ENCODE measurements at regions not wholly inside any gene's neighbourhood (a gene's known extent, or its start where the extent isn't known, plus 50 kb on each side); places are given as distances from the start of the nearest gene placed in this dataset.

DNA sequence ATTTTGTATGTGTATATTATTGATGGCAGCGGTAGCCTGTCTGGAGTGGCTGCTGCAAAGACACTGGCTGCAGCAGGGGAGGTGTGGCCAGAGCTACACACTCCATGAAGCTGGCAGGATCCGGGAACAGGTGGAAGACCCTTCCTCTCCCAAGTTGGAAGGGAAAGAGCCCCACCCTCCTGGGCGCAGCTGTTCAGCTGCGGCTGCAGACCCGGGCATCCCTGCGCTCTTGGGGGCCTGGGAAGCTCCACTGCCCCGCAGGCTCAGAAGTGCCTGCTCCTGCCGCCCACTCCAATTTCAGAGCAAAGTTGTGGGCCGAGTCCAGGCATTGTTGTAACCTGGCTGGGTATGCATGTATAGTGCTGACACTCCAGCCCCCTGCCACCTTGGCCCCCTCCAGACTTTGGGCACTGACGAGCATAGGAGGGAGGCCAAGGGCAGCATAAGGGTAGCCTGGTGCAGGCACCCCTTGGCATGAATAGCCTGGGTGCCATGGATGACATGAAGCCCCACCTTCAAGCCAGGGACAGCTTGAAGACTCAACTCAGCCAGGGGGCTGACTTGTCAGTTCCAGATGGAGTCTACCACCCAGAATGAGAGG lies 90.7 kb upstream of the TMEM168 start:
- DNase-seq: no peak

DNA sequence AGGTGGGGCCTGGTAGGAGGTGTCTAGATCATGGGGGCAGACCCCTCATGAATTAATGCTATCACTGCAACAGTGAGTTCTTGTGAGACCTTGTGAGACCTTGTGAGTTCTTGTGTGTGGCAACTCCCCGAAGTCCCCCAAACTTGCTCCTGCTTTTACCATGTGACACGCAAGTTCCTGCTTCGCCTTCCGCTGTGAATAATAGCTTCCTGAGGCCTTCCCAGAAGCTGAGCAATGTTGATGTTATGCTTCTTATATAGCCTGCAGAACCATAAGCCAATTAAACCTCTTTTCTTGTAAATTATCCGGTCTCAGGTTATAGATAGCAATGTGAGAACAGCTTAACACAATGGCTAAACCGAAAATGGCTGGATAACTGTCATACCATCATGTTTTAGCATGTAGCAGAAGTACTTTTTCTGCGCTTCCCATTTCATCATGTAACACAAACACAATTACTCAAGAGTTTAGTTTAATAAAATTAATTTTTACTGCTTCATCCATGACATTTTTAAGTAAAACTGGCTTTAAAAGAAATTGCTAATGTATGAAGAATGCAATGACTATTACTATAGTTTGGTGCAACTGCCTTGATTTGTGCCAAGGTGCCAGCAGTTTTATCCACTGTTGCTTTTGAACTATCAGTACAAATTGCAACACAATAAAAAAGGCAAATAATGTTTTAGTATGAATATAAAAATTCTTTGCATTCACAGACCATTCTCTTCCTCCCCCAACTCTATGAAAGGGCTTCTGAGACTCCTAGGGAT lies 87.7 kb upstream of the TMEM168 start:
- DNase-seq: no peak

DNA sequence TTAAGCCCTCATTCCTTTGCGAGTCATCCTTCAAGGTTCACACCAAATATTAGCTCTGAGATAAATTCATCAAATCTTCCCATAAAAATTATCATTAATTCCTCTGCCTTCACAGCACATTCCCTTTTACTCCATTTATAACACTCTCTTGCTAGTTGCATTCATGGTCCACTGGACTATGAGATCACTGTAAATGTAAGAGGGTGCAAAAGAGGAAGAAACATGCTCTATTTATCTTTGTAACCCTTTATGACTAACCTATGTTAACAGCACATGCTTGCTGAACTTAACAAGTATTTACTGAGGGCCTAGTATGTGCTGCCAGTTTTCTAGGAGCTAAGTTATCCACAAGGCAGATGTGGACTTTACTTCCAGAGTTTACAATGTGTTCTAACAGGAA lies 86.7 kb upstream of the TMEM168 start:
- DNase-seq: no peak

DNA sequence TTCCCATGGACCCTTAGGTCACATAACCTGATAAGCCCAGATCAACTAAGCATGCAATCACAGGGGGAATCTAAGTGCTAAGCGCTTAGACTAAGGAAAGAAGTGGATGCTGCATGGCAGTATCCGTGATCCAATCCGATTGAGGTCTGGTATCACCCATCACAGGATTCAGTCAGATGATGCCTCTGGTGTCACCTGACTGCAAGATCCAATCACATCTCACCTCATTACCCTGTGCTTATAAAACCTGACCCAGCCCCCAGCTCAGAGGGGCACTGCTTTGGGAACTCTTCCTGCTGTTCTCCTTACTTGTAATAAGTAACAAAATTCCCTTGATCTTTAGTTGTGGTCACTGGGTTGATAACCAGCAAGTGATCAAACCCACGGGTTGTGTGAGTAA lies 84.7 kb upstream of the TMEM168 start:
- no peak for DNase-seq

DNA sequence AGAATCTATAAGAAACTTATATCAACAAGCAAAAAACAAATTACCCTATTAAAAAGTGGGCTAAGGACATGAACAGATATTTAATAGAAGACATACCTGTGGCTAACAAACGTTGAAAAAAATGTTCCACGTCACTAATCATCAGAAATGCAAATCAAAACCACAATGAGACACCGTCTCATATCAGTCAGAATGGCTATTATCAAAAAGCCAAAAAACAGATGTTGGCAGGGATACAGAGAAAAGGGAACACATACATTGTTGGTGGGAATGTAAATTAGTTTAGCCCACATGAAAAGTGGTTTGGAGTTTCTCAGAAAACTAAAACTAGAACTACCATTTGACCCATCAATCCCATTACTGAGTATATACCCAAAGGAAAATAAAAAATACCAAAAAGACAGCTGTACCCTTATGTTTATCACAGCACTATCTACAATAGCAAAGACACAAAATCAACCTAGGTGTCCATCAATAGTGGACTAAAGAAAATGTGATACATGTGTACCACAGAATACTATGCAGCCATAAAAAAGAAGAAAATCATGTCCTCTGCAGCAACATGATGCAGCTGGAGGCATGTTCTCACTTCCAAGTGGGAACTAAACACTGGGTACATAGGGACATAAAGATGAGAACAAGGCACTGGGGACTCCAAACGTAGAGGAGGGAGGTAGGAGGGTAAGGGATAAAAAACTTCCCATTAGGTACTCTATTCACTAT lies 83.8 kb upstream of the TMEM168 start:
- DNase-seq: no peak

DNA sequence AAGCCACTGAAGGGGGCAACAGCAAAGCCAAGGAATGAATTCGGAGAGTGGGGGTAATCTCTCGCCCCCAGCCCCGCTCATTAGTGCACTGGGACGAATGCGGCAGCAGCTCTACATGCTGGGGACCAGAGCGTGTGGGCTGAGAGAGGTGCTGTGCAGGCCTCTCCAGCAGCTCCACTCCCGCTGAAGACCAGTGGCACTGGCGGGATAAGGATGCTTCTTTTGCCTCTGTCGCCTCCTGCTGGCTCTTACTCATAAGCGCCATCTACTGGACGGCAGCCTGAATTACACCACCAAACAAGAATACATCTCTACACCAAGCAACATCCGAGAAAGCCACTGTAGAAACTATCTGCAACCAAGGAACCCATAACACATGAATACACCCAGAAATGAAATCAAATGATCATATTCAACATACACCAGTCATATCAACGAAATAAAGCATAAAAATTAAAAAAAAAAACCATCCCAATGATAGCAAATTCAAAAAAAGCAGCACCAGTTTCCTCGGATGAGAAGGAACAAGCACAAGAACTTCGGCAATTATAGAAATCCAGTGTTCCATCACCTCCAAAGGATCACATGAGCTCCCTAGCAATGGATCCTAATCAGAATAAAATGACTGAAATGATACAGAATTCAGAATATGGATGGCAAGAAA lies 79.0 kb upstream of the TMEM168 start:
- DNase-seq: peak; percentile 46 to 48

DNA sequence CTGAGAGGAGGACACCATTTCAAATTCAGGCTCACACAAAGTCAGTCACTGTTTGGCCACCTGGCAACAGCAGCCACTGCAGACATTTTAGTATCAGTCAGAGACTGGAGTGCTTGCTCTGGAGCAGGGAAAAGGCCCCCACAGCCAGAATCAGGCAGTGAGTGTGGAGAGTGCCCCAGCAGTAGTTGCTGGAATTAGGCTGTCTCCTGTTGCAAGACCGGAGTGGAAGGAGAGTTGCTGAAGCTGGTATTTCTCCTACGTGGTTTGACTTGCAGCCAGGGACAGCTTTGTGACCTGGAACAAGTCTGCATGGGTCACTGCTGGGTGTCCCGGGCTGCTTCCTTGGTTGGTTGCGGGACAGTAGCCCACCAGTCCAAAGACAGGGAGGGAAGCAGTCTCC lies 78.4 kb upstream of the TMEM168 start:
- no peak for DNase-seq

DNA sequence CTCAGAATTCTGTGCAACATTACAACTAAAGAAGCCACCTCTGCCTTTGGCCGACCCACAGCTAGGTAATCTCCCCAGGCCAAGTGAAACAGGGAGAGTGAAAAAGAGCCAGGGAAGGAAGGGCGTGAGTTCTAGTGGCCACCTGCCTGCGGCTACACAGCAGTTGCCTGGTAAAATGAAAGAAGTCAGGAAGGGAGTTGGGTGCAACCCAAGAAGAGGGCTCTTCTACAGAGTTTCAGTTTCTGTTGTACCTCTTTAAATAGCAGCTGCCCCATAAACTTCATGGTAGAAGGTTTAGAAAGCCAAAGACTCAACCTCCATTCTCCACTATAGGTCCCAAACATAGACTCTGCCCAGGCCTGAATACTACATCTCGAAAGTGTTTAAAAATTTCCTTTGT lies 76.2 kb upstream of the TMEM168 start:
- DNase-seq: no peak

DNA sequence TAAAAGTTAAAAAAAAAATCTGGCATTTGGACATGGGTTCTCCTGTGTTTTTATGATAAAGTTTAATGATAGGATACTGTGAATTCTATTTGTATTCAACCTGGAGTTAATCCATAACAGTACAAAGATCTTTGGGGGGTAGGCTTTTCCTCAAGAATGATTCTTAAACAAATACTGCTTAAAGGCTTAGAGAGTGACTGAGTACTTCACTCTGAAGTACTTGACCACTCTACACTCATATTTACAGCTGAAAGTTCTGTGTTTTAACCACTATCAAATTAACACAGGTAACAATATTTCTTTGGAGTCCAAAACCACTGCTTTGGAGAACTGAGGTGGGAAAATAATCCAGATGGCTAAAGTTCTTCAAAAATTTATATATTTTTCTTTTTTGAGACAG lies 74.2 kb upstream of the TMEM168 start:
- DNase-seq: no peak

DNA sequence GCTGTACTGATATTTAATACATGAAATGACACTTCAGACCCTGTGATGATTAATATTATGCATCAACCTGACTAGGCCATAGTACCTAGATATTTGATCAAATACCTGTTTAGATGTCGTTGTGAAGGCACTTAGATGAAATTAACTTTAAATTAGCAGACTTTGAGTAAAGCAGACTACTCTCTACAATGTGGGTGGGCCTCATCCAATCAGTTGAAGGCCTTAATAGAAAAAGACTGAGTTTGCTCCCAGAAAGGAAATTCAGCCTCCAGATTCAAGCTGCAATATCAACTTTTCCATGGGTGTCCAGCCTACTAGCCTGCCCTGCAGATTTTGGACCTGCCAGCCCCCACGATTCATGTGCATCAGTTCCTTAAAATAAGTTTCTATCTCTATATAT lies 68.6 kb upstream of the TMEM168 start:
- no peak for DNase-seq

DNA sequence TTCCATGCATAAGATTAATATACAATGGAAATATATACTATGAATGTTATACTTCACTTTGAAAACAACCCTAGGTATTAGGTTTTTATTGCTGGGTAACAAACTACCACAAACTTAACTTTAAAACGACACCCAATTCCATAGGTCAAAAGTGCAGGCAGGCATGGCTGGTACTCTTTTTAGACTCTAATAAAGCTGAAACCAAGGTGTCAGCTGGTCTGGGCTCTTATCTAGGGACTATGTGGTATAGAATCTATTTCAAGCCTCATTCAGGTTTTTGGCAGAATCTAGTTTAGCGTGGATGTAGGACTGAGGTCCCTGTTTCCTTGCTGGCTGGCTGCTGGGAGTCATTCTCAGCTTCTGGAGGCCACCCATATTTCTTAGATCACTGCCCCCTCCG lies 65.0 kb upstream of the TMEM168 start:
- DNase-seq: no peak

DNA sequence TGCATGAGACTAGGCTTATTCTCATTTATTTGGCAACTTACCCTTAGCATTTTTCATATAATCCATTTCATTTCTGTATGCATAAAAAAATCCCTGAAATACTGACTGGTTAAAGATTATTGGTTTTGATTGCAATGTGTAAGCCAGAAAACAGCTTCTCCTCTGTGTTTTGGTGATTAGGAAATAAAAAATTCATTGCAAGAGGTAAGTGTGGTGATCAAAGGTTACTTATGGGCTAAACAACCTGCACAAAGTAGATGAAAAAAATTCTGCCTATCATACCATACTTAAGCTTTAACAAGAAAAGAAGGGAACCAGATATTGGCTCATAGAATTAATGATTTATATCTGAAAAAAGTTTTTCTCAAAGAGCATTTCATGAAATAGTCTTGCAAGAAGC lies 64.0 kb upstream of the TMEM168 start:
- DNase-seq: no peak

DNA sequence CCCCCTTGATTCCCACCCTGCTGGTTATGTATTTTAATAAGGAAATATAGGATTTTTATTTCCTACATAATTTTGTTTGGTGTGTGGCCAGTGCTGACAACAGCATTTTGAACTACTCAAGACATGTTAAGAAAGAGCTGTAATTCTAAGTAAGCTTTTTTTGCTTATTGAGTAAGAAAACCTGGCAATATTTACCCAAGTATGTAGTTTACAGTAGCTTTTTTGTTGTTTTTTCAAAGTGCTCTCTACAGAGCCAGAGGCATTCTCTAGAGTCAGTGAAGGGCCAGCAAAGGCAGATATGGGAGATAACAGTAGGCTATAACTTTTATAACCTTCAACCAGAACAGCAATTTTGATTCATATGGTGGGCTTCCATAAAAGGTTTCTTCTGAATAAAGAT lies 63.2 kb upstream of the TMEM168 start:
- DNase-seq: no peak

DNA sequence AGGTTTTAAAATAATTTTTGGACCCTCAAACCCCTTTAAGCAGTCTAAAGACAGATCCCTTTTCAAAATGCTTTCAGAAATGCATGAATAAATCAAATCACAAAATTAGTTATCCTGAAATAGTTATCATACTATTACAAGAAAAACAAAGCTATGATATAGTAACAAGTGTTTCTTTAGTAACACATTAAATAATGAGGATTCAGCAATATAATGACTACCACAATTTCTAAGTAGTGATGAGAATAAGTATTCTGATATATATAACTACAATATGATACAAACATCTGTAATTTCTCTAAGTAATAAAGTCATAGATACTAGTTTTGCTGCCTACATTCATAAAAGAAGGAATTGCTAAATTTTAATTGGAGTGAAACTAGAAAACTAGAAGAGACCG lies 53.0 kb upstream of the TMEM168 start:
- DNase-seq: no peak

Measured in stimulated activated CD4-positive, alpha-beta T cell treated with anti-CD3 and anti-CD28 coated beads, Interleukin-2, amount 100 ng/mL, for 48 hours (primary cell).